ENCODE measurements at regions not wholly inside any gene's neighbourhood (a gene's known extent, or its start where the extent isn't known, plus 50 kb on each side); places are given as distances from the start of the nearest gene placed in this dataset.
A peak's percentile ranks its signal among the peaks of the same experiment; 100 is the strongest.

- Histone ChIP-seq H3K4me1 (no peaks in the 10 kb centered on the region), H3K4me3 (ENCODE audit: low read depth, low read length) (no peak overlapping the region), H3K27me3 (no peaks in the 10 kb centered on the region), H3K9me3 (no peaks in the 10 kb centered on the region; the same call in 1 of the 2 replicates), H3K36me3 (no peaks in the 10 kb centered on the region)
- DNase-seq: no peak
- TF ChIP-seq CTCF (IDR thresholded peaks at IDR 0.05; ENCODE audit: low read depth, low read length): no peak
Measured at GRCh38 chr4:147408189-147408588, 72.7 kb upstream of the EDNRA start.

- Histone ChIP-seq H3K4me1 (no peaks in the 10 kb centered on the region), H3K9me3 (no peaks in the 10 kb centered on the region; the same call in 1 of the 2 replicates), H3K36me3 (no peaks in the 10 kb centered on the region), H3K4me3 (ENCODE audit: low read depth, low read length) (no peak overlapping the region), H3K27me3 (no peaks in the 10 kb centered on the region)
- no peak for DNase-seq
- TF ChIP-seq CTCF (IDR thresholded peaks at IDR 0.05; ENCODE audit: low read depth, low read length): no peak
Measured at GRCh38 chr4:147409350-147409749, 71.5 kb upstream of the EDNRA start.

- no peaks in the 10 kb centered on the region for H3K9me3 ChIP-seq
- no peaks in the 10 kb centered on the region for H3K27me3 ChIP-seq
- no peak for DNase-seq
- H3K4me1 ChIP-seq: peaks cover under 1% of the 10 kb centered on the region
- no peaks in the 10 kb centered on the region for H3K36me3 ChIP-seq
- TF ChIP-seq CTCF (IDR thresholded peaks at IDR 0.05; ENCODE audit: low read depth, low read length): no peak
- no peak overlapping the region for H3K4me3 ChIP-seq (ENCODE audit: low read depth, low read length)
Measured at GRCh38 chr4:147418226-147418625, 62.7 kb upstream of the EDNRA start.

- no peak for DNase-seq
- no peak for TF ChIP-seq CTCF (IDR thresholded peaks at IDR 0.05; ENCODE audit: low read depth, low read length)
- Histone ChIP-seq H3K9me3 (no peaks in the 10 kb centered on the region), H3K36me3 (no peaks in the 10 kb centered on the region), H3K27me3 (no peaks in the 10 kb centered on the region), H3K4me1 (peaks cover 7% of the 10 kb centered on the region), H3K4me3 (ENCODE audit: low read depth, low read length) (no peak overlapping the region)
Measured at GRCh38 chr4:147421456-147421855, 59.4 kb upstream of the EDNRA start.

- Histone ChIP-seq H3K4me3 (ENCODE audit: low read depth, low read length) (no peak overlapping the region), H3K27me3 (no peaks in the 10 kb centered on the region), H3K4me1 (peaks cover 7% of the 10 kb centered on the region), H3K9me3 (no peaks in the 10 kb centered on the region), H3K36me3 (no peaks in the 10 kb centered on the region)
- TF ChIP-seq CTCF (IDR thresholded peaks at IDR 0.05; ENCODE audit: low read depth, low read length): no peak
- peak; percentile 29 for DNase-seq
Measured at GRCh38 chr4:147423229-147423628, 57.7 kb upstream of the EDNRA start.

- Histone ChIP-seq H3K4me3 (ENCODE audit: low read depth, low read length) (no peak overlapping the region), H3K27me3 (no peaks in the 10 kb centered on the region), H3K4me1 (peaks cover 7% of the 10 kb centered on the region), H3K36me3 (no peaks in the 10 kb centered on the region), H3K9me3 (no peaks in the 10 kb centered on the region)
- no peak for DNase-seq
- no peak for TF ChIP-seq CTCF (IDR thresholded peaks at IDR 0.05; ENCODE audit: low read depth, low read length)
Measured at GRCh38 chr4:147425019-147425418, 55.9 kb upstream of the EDNRA start.

Data from BE2C (cell line).